NT2/D1 (cell line): ENCODE measurements at regions not wholly inside any gene's neighbourhood (a gene's known extent, or its start where the extent isn't known, plus 50 kb on each side); places are given as distances from the start of the nearest gene placed in this dataset.

Source experiments
- DNase-seq: peaks from one replicate; pipeline ENCODE4 v3.0.0-alpha.2; 2011; ENCODE audit warnings: low read depth, low spot score
- H3K27me3 ChIP-seq: 2 replicates; pipeline ENCODE4 v1.6.0; 2011; ENCODE audit warnings: mild to moderate bottlenecking; ENCODE audit not compliant: insufficient read length, insufficient read depth
- H3K36me3 ChIP-seq: 2 replicates; pipeline ENCODE4 v1.6.1; 2011; ENCODE audit warnings: mild to moderate bottlenecking, low read length, mixed read lengths; ENCODE audit not compliant: insufficient read depth, insufficient read length
- H3K4me1 ChIP-seq: 2 replicates; pipeline ENCODE4 v1.5.1; 2011; ENCODE audit not compliant: insufficient read depth, insufficient read length
- H3K4me3 ChIP-seq: 2 replicates; pipeline ENCODE4 v1.5.1; 2011; ENCODE audit warnings: low read depth; ENCODE audit not compliant: insufficient read length
- H3K9ac ChIP-seq: 2 replicates; pipeline ENCODE4 v1.6.0; 2011; ENCODE audit warnings: low read depth; ENCODE audit not compliant: insufficient read length
- H3K9me3 ChIP-seq: 2 replicates; pipeline ENCODE4 v1.5.1; 2011; ENCODE audit warnings: mild to moderate bottlenecking, low read length; ENCODE audit not compliant: insufficient read depth
- SUZ12 ChIP-seq: IDR thresholded peaks from 2 replicates; pipeline ENCODE4 v1.6.1; 2011; ENCODE audit not compliant: insufficient read length, insufficient read depth; ENCODE audit errors: extremely low read depth
- YY1 ChIP-seq: IDR thresholded peaks from 2 replicates; pipeline ENCODE4 v1.6.1; 2011; ENCODE audit not compliant: insufficient read length, insufficient read depth
- ZNF274 ChIP-seq: IDR thresholded peaks from 2 replicates; pipeline ENCODE4 v1.6.1; 2011; ENCODE audit warnings: mild to moderate bottlenecking, low read depth, low read length

GRCh38 chr14:85146779-85147178 is 383.2 kb upstream of the FLRT2 start:
- no peak for DNase-seq
- Histone ChIP-seq H3K9me3 (no peaks in the 10 kb centered on the region), H3K9ac (no peak overlapping the region), H3K4me1 (no peaks in the 10 kb centered on the region), H3K4me3 (no peak overlapping the region), H3K36me3 (no peaks in the 10 kb centered on the region), H3K27me3 (no peaks in the 10 kb centered on the region)
- TF ChIP-seq SUZ12 (no peak), ZNF274 (no peak), YY1 (no peak)

DNA sequence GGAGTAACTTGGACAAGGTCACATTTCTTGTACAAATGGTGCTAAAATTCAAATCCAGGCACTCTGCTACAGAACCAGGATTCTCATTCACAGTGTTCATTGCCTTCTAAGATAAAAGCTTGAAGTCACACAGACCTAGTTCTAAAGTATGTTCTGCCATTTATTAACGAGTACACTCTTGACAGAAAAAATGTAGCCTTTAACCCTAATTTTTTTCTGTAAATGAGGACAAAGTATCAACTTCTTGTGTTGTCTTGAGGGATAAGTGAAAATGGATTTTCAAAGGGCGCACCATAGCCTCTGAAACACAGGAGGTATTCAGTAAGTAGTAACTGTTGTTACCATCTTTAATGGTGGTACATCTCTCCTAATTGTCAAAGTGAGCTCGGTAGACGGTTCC is 379.8 kb upstream of the FLRT2 start:
- DNase-seq: no peak
- no peak for TF ChIP-seq YY1
- no peak for TF ChIP-seq SUZ12
- no peak for TF ChIP-seq ZNF274
- Histone ChIP-seq H3K4me3 (no peak overlapping the region), H3K9me3 (no peaks in the 10 kb centered on the region), H3K36me3 (no peaks in the 10 kb centered on the region), H3K9ac (no peak overlapping the region), H3K27me3 (no peaks in the 10 kb centered on the region), H3K4me1 (no peaks in the 10 kb centered on the region)

GRCh38 chr14:85154714-85155113 is 375.2 kb upstream of the FLRT2 start:
- no peaks in the 10 kb centered on the region for H3K4me1 ChIP-seq
- H3K36me3 ChIP-seq: no peaks in the 10 kb centered on the region
- H3K27me3 ChIP-seq: no peaks in the 10 kb centered on the region
- H3K9ac ChIP-seq: no peak overlapping the region
- DNase-seq: no peak
- H3K9me3 ChIP-seq: no peaks in the 10 kb centered on the region
- H3K4me3 ChIP-seq: no peak overlapping the region
- TF ChIP-seq SUZ12 (no peak), ZNF274 (no peak), YY1 (no peak)

DNA sequence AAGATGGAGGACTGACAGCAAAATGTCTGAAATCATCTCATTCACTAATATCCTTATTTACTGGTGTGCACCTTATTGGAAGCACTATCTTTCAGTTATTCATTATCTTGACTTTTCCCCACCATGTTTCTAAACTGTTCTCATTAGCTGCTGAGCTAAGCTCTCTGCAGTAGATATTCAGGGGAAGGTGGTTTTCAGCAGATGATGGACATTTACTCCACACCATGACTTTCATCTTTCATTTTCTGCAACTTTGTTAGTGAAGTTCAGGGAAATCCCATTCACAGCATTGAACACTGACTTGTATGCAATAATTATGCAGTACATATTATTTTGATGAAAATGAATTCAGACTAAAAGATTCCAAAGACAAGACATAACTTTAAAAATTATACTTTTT is 373.6 kb upstream of the FLRT2 start:
- Histone ChIP-seq H3K4me3 (no peak overlapping the region), H3K27me3 (no peaks in the 10 kb centered on the region), H3K4me1 (no peaks in the 10 kb centered on the region), H3K9ac (no peak overlapping the region), H3K36me3 (no peaks in the 10 kb centered on the region), H3K9me3 (no peaks in the 10 kb centered on the region)
- DNase-seq: no peak
- TF ChIP-seq ZNF274: no peak
- no peak for TF ChIP-seq YY1
- TF ChIP-seq SUZ12: no peak

- Histone ChIP-seq H3K9me3 (no peaks in the 10 kb centered on the region), H3K9ac (no peak overlapping the region), H3K4me3 (no peak overlapping the region), H3K36me3 (no peaks in the 10 kb centered on the region), H3K4me1 (no peaks in the 10 kb centered on the region), H3K27me3 (no peaks in the 10 kb centered on the region)
- no peak for DNase-seq
- no peak for TF ChIP-seq SUZ12
- no peak for TF ChIP-seq YY1
- TF ChIP-seq ZNF274: no peak
These were observed 370.2 kb upstream of the FLRT2 start for GRCh38 chr14:85159726-85160125.

GRCh38 chr14:85165094-85165493 is 364.9 kb upstream of the FLRT2 start:
- H3K27me3 ChIP-seq: no peaks in the 10 kb centered on the region
- no peaks in the 10 kb centered on the region for H3K4me1 ChIP-seq
- H3K4me3 ChIP-seq: no peak overlapping the region
- TF ChIP-seq YY1: no peak
- no peak for TF ChIP-seq ZNF274
- TF ChIP-seq SUZ12: no peak
- DNase-seq: no peak
- no peak overlapping the region for H3K9ac ChIP-seq
- no peaks in the 10 kb centered on the region for H3K9me3 ChIP-seq
- no peaks in the 10 kb centered on the region for H3K36me3 ChIP-seq

- Histone ChIP-seq H3K36me3 (no peaks in the 10 kb centered on the region), H3K4me1 (no peaks in the 10 kb centered on the region), H3K27me3 (no peaks in the 10 kb centered on the region), H3K9me3 (no peaks in the 10 kb centered on the region), H3K9ac (no peak overlapping the region), H3K4me3 (no peak overlapping the region)
- no peak for TF ChIP-seq SUZ12
- no peak for TF ChIP-seq YY1
- TF ChIP-seq ZNF274: no peak
- no peak for DNase-seq
These were observed 360.6 kb upstream of the FLRT2 start for GRCh38 chr14:85169381-85169780.

GRCh38 chr14:85172290-85172689 is 357.7 kb upstream of the FLRT2 start:
- H3K9ac ChIP-seq: no peak overlapping the region
- H3K4me3 ChIP-seq: no peak overlapping the region
- DNase-seq: no peak
- TF ChIP-seq ZNF274 (no peak), SUZ12 (no peak), YY1 (no peak)
- no peaks in the 10 kb centered on the region for H3K4me1 ChIP-seq
- H3K27me3 ChIP-seq: no peaks in the 10 kb centered on the region
- H3K36me3 ChIP-seq: no peaks in the 10 kb centered on the region
- no peaks in the 10 kb centered on the region for H3K9me3 ChIP-seq
